Right forelimb (tissue), 1 donor: ENCODE measurements at regions not wholly inside any gene's neighbourhood (a gene's known extent, or its start where the extent isn't known, plus 50 kb on each side); places are given as distances from the start of the nearest gene placed in this dataset.

Experiments
- DNase-seq: peaks from one replicate; pipeline ENCODE4 v3.0.0-alpha.2; 2018

DNA sequence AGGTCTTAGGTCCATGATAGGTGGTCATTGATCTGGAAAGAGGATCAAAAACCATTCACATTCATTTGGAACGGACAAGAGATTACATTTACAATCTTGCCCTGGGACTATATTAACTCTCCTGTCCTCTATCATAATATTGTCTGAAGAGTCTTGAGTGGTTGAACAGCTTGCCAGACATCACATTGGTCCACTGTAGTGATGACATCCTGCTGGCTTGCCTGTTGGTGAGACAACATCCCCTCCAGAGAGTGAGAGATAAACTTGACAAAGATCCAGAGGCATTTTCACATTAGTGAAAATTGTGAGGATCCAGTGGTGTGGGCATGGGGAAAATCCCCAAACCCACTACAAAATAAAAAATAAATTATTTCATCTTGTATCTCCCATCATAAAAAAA is 155.7 kb upstream of the LEF1 start:
- DNase-seq, result no peak

DNA sequence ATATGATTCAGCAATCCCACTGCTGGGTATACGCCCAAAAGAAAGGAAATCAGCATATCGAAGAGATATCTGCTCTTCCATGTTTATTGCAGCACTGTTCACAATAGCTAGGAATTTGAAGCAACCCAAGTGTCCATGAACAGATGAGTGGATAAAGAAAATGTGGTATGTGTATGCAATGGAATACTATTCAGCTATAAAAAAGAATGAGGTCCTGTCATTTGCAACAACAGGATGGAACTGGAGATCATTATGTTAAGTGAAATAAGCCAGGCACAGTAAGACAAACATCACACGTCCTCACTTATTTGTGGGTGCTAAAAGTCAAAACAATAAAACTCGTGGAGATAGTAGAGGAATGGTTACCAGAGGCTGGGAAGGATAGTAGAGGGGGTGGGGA is 153.8 kb upstream of the LEF1 start:
- no peak for DNase-seq

DNA sequence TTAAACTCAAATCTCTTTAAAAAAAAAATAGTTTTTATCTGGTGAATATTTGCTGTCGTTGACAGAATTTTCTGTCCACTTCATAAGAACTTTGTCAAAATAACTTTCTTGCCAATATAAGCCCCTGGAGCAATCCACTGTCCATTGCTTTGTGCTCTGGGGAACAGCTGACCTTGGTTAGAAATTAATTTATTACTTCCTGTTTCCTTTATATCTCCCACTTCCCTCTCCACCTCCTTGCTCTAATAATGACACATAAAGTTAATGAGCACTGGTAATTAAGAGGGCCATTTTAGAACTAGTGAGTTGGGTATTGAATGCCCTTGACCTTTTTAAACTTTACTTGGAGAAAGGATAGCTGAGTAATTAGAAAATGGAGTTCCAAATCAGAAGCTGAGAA is 151.3 kb upstream of the LEF1 start:
- DNase-seq, result no peak

DNA sequence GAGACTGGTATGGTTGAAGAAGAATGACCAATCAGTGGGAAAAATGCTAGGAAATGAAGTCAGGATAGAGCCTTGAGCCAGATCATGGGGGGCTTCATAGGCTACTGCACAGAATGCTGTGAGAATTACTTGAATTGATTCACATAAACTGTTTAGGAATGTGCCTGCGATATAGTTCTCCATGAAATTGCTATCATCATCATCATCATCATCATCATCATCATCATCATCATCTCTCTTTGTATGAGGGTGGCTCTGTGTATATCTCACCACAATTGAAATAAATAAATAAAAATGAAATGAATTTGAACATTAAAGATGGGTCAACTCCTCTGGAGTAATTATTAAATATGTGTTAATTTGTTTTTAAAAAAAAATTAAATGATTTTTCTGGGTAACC is 148.6 kb upstream of the LEF1 start:
- DNase-seq, result no peak

DNA sequence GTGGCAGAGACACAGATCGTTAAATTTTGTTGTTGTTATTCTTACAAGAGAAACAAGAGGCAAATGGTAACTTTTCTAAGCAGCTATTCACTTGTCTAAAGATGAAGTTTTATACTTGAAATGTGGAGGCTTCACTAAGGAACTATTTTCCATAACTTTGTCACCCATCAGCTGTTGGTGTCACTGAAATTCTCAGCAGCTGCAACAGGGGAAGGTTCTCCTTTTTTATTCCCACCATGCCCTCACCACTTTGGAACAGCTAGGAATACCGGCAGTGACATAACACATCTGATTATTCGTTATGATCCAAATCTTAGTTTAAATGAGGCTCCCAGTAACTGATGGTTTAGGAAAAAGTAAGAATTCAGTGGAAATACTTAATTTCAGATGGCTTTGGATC is 147.0 kb upstream of the LEF1 start:
- no peak for DNase-seq

DNA sequence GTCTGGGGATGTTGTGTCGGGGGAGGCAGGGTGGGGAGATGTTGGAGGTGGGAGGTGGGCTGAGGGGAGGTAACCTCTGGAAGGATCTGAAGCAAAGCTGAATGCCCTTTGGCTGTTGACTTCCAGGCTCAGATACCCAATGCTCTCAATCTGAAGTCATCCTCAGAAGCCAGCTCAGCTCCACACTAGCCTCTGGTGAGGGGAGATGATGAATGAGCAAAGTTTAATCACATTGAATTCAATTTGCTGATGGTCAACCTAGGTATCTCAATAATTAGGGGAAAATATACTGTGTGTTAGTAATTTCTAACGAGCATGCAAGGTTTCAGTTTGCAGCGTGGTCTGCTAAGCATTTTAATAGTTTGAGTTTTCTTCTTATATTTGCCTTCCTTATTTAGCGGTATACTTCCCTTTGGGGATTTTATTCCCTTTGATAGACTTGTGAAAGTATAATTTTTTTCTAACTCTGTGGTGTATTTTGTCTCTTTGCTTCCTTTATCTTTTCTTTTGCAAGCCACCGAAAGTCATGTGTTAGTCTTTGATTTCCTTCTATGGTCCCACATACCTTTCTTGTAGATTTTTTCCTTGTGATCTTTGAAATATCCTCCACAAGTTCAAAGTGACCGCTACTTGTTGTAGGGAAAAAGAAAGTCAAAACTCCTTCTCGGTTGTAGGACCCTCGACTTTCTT is 146.3 kb upstream of the LEF1 start:
- no peak for DNase-seq

DNA sequence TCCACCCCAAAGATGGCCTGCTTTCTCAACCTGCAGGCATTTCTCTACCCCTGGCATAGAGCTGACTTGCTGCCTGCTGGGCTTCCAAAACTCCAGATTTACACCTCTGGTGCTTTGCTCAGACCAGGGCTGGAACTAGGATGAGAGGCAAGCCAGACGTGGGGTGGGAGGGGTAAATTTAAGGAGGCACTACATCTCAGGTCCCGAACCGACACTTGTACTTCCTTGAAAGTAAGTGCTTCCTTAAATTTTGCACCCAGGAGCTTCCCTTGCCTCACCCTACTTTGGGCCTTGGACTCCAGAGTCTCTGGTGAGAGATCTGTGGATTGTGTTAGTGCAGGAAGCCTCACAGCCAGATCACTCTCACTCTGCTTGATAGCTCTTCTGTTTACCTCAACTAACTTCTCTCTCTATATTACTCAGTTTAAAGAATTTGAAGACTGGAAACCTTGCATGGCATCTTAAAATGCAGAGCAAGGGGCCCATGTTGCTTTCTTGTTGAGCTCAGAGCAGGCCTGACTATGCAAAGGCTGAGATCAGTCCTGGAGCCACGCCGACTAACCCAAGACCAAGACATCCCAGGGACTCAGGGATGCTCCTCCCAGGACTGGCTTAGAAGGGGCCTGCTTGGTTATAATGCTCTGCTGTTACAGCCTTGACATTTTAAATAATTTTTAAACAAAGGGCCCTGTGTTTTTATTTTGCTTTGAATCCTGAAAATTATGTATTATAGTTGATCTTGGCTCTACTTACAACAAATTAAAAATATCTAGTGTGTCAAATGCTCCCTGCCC is 145.0 kb upstream of the LEF1 start:
- no peak for DNase-seq

DNA sequence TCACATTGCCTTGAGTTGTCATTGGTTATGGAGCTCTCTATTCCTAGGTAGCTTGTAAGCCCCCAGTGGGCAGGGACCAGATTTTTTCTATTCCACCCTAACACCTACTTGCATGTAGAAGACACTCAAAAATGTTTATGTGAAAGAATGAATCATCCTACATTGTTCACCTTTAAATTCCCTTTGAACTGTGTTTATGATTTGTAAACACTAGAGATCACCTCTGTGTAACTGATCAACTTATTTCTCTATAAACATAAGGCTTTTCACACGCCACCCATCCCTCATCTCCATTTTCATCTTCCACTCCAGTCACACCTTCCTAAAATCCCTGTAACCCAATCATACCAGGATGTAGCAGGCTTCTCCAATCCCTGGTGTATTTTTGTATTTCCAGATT is 142.6 kb upstream of the LEF1 start:
- no peak for DNase-seq

DNA sequence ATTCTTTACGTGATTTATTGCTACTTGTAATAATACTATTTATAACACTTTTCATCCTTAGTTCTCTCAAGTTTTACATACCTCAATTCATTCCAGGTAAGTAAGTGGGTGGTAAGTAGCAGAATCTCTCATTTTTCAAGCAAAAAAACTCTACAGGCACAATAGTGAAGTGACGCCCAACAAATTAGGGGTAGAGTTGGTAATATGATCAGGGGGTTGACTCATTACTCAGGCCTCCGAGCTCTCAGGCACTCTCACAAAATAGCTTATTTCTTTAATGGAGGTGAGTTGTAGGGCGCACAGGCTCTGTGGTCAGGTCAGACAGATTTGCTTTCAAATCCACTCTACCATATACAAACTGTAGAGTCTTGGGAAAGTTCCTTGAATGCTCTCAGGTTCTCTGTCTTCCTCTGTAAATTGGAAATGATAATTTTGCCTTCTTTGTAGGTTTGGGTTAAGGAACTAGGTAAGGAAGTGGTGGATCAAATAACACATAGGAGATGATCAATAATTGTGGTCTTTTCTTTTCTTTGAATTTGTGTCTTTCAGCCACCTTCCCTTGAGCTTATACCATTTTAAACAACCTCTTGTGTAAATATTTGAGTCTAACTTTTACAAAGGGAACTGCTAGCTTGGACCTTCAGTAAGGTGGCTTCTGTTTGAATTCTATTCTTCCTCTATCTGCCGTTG is 134.9 kb upstream of the LEF1 start:
- no peak for DNase-seq

DNA sequence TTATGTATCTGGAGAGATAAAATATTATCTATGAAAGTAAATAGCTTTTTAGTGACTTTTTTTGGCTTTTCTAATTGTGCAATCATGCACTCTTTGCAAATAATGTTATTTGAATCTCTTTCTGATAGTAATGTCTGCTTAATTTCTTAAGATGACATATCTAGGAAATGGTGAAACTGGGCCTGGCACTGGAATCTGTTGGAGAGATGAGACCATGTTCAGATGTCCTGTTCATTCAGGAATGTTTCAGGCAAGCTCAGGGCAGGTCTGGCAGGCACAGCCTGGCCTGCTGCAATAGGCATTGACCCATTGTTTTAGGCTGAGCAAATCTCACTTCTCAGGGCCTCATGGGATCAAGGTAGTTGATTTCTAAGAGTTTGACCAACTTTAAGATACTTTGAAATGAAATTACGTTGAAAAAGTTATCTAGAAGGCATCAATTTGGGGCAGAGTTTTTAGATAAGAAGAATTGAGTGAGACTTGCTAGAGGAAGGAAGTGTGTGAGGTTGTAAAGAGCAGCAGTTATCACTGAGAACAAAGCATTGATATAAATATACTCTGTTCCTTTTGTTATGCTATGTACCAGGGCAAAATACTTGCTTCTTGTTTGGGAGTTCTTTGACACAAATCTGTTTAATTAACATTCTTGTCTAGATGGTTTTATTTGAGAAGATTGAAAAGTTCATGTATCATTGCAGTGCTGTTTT is 133.0 kb upstream of the LEF1 start:
- no peak for DNase-seq

DNA sequence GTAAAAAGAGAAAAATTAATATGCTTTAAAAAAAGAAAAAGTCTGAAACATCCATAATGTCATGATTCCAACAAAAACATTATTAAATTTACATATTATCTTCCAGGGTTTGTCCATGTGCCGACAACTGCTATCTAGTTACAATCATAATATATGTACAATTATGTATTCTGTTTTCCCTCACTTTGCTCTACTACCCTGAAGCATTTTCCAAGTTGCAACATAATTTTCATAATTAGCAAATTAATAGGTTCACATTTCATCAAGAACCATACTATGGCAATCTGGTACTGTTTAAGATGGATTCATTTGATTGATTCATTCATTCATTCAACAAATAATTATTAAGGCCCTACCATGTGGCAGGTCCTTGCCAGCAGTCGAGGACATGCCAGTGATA is 128.9 kb upstream of the LEF1 start:
- no peak for DNase-seq

DNA sequence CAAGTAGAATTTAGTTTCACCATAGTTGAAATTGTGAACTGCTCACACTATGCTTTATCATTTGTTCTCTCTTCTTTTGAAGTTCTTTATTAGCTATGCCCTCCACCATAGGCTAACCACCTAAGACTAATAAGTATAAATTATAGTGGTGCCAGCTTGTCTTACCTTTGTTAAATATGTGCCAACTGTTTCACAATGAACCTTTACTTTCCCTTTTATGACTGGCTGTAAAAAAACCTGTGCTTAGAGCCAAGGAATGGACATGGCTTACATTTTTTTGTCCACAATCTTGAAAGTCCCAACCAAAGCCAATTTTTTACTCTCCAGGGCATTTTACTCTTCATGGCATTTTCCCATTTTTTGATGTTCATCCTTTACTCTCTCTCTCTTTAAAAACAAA is 123.5 kb upstream of the LEF1 start:
- DNase-seq, result no peak

DNA sequence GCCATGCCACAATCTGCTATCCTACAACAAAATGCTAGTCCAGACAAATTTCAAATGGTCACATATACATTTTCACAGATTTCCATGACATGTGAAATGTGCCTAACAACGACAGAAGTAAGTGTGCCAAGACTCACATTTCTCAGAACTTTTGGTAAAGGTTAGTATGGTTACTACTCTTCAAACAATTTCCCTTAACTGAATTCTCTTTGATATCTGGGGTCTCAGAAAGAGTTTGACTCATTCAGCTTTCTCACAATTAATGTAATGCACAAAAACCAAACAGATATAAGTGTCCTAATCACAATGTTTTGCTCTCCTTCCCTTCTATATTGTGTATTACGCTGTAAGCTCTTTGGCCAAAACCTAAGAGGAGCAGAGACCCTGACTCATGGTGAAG is 122.4 kb upstream of the LEF1 start:
- DNase-seq, result no peak

DNA sequence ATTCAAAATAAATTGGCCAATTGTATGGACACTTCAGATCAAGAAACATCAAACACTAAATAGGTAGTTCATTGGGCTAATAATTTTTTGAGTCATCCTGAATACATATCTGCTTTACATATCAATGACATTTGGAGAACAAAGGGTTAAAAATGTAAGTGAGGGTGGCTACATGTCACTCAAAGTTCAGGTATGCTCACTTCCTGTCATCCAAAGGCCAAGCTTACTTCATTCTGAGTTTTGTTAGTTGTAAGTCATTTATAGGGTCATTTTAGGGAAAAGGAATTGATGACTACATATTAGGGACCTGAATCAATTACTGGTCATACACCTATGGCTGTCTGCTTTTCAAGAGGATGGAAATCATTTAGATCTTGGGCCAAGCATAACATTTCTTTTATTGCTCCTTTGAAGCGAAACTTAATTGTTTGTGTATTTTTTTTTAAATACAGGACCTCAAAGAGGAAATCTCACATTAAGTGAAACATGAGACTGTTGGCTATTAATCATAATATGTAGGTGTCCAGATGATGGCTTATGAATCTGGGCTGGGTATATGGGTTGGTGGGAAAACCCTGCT is 119.2 kb upstream of the LEF1 start:
- no peak for DNase-seq

DNA sequence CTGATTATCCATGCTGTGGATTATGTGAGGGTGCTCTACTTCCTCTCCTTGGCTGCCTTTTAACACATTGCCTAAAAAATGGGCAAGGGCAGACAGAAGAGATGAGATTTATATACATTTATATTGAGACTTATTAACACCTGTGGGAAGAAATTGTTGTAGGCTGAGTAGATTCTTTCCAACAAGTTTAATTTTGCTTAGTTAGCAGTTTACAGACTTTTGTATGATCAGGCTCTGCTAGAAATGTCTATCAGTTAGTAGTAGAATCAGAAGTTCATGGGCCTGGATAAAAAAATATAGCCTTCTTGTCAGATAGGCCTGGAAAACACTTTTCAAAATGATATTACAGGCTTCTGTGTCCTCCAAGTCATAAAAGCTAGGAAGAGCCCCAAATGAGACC is 111.3 kb upstream of the LEF1 start:
- DNase-seq, result no peak

DNA sequence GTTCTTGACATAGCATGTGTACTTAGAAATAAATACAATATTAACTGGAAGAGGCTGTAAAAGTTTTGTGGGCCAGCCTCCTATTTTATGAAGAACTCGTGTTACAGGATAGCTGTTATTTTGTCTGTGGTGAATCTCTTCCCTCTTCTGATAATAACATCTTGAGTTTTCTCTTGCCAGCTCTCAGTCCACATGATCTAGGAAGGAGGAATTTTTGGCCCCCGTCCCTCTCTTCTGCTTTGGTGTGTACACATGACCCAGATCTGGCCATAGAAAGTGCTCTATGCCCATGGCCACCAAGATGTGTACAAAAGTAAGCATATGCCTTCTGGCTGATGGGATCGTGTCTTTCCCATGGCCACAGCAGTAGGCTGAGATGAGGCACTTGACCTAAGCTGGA is 108.0 kb upstream of the LEF1 start:
- DNase-seq, result no peak

DNA sequence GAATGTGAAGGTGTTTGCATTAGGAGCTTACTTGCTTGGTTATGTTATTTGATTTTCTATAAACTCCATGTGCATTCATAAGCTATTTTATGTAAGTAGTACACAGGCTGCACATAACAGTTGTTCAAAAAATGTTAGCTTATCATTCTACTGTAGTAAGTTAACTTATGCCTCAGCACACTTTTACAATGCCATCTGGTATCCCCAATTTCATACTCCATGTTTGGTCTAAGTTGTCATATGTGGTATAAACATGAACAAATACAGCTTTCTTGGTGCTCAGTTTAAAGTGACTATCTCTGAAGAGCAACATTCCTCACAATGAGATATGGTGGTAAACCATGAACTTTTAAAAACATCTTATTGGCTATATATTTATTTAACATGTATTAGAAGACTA is 104.3 kb upstream of the LEF1 start:
- DNase-seq, result no peak

DNA sequence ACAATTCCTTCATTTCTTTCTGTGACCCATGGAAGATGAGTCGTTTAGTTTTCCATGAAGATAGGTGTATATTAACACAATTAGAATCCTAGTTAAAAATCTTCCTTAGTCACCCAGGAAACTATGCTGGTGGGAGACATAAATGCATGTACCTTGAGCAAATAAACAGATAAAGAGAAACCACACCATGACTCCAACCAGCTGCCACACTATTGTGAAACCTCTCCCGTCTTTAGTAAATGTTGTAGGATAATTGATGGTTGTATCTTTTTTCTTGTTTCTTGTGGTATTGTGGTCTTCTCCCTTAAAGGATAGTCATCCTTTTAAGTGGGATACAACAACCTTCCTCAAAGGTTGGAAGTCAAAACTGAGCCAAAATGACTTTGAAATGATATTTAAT is 103.8 kb upstream of the LEF1 start:
- no peak for DNase-seq

DNA sequence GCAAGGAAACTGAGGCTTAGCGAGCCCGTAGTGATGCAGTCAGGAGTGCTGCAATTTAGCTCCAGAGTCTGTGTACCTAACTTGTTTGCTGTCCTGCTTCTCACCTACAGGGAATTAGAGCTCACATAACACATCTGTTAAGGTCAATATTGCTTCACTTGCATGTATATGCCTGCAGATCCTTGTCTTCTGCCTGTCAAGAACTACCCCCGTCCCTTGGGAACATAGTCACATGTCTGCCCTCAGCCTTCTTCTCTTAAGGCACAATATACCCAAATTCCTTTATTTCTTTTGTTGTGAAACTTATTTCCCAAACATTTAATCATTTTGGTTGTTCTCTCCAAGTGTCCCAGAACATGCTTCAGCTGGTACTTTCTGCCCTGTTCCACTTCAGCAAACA is 103.3 kb upstream of the LEF1 start:
- DNase-seq, result no peak

DNA sequence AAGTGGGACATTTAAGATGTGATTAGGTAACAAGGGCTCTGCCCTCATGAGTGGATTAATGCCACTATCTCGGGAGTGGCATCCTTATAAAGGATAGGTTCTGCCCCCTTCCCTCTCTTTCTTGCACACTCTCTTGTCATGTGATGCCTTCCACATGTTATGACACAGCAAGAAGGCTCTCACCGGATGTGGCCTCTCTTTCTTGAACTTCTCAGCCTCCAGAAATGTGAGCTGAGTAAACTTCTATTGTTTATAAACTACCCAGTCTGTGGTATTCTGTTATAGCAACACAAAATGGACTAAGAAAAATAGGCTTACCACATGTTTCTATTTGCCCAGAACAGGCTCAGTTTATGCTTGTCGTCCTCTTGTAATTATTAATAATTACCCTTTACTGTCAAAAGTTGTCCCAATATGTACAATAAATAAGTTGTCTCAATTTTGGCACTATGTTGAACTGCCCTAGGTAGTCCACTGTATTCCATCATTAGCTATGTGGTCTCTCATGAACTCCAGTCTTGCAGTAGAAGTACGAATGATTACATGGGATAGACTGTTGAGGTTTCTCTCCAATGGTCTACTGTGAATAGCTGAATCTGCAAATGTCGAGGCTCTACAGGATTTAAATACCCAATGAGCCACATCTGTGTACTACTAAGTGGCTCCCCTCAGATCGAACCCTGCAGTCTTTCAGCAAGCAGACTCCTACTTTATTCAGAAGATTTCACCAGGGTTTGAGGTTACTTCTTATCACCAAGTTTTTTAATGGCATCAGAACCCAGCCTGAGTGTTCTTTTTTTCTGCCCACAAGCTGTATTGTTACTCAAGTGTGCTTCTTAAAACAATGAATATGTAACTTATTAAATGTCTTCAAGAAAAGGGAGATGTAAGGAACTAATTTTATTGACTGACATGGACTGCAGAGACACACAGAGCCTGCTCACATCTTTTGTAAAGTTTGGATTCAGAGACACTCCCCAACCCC is 102.0 kb upstream of the LEF1 start:
- no peak for DNase-seq

DNA sequence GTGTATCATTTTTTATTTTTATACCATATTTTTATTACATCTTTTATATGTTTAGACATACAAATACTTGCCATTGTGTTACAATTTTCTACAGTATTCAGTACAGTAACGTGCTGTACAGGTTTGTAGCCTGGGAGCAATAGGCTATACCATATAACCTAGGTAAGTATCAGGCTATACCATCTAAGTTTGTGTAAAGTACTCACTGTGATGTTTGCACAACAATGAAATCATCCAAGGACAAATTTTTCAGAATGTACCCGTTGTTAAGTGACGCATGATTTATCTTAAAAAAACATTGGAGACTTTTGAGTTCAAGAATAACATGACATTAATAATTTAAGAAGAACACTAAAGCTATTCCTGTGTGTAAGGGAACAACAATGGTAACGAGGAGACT is 96.0 kb upstream of the LEF1 start:
- DNase-seq, result no peak

DNA sequence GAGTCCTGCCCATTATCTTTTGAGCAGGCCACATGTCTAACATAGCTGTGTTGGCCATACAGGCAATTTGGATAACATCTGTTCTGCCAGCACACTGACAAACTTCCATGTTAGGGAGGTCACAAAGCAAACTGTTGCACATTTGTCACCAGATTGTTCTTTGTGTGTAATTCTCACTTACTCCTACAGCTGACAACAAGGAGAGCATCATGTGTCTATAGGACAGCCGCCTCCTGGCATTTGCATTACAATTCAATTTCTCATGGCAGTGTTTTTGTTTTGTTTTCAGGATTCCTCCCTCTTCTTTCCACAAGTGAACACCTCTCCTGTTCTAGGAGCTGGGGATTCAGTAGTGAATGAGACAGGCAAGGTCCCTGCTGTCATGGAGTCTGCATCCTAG is 94.3 kb upstream of the LEF1 start:
- no peak for DNase-seq
